Dendritic cell treated with granulocyte-macrophage colony-stimulating factor and Interleukin-4, amounts not matched to agents 40 ng/mL and 50 ng/mL, for 4 days (primary cell): ENCODE measurements at regions not wholly inside any gene's neighbourhood (a gene's known extent, or its start where the extent isn't known, plus 50 kb on each side); places are given as distances from the start of the nearest gene placed in this dataset.
"Not testable (repeated sequence)": the region's sequence is repeated elsewhere in the genome, so short reads cannot be mapped to it uniquely, and the experiment has no call there.

Experiments used
- H3K27ac Mint-ChIP-seq: one replicate; pipeline ENCODE4 v1.8.0; 2022; ENCODE audit warnings: mild to moderate bottlenecking, mixed read lengths
- H3K27me3 Mint-ChIP-seq: one replicate; pipeline ENCODE4 v1.8.0; 2022; ENCODE audit warnings: mild to moderate bottlenecking, mixed read lengths
- H3K36me3 Mint-ChIP-seq: one replicate; pipeline ENCODE4 v1.8.0; 2022; ENCODE audit warnings: low read depth, mixed read lengths
- H3K4me1 Mint-ChIP-seq: one replicate; pipeline ENCODE4 v1.8.0; 2022; ENCODE audit warnings: low read depth, mixed read lengths
- H3K4me3 Mint-ChIP-seq: one replicate; pipeline ENCODE4 v1.8.0; 2022; ENCODE audit warnings: mild to moderate bottlenecking, moderate library complexity, mixed read lengths
- H3K9me3 Mint-ChIP-seq: one replicate; pipeline ENCODE4 v1.8.0; 2022; ENCODE audit warnings: mixed read lengths
- intact Hi-C: fragments of 100-400 bp; cut with micrococcal nuclease; formaldehyde crosslinking; loops from one replicate; pipeline ENCODE4 v1.15.0; 2022

- no peaks in the 10 kb centered on the region for H3K9me3 Mint-ChIP-seq
- H3K27me3 Mint-ChIP-seq: no peaks in the 10 kb centered on the region
- H3K4me1 Mint-ChIP-seq: peaks cover 30% of the 10 kb centered on the region
- intact Hi-C loops: loop anchor here (10.0 kb wide), 1 partner anchor 65 kb away; no protein-coding TSS in a partner anchor
- H3K36me3 Mint-ChIP-seq: peaks cover 88% of the 10 kb centered on the region
- H3K27ac Mint-ChIP-seq: no peak overlapping the region
- H3K4me3 Mint-ChIP-seq: no peak overlapping the region
These were observed 428.0 kb upstream of the AMELY start for GRCh38 chrY:7339391-7340087.

GRCh38 chrY:7336023-7336873, 424.7 kb upstream of the AMELY start:
- Mint-ChIP-seq H3K27me3 (no peaks in the 10 kb centered on the region), H3K4me1 (peaks cover 15% of the 10 kb centered on the region), H3K36me3 (peaks cover 87% of the 10 kb centered on the region), H3K4me3 (no peak overlapping the region), H3K9me3 (no peaks in the 10 kb centered on the region), H3K27ac (no peak overlapping the region)
- intact Hi-C loops: loop anchor here (10.0 kb wide), 1 partner anchor 61 kb away; no protein-coding TSS in a partner anchor

- no peak overlapping the region for H3K4me3 Mint-ChIP-seq
- H3K27ac Mint-ChIP-seq: no peak overlapping the region
- no peaks in the 10 kb centered on the region for H3K9me3 Mint-ChIP-seq
- no peaks in the 10 kb centered on the region for H3K27me3 Mint-ChIP-seq
- intact Hi-C loops: loop anchor here (10.0 kb wide), 1 partner anchor 60 kb away; no protein-coding TSS in a partner anchor
- peaks cover 87% of the 10 kb centered on the region for H3K36me3 Mint-ChIP-seq
- peaks cover 15% of the 10 kb centered on the region for H3K4me1 Mint-ChIP-seq
These were observed 422.9 kb upstream of the AMELY start for GRCh38 chrY:7334449-7334848.

- peaks cover 83% of the 10 kb centered on the region for H3K36me3 Mint-ChIP-seq
- no peaks in the 10 kb centered on the region for H3K4me1 Mint-ChIP-seq
- H3K4me3 Mint-ChIP-seq: no peak overlapping the region
- H3K9me3 Mint-ChIP-seq: no peaks in the 10 kb centered on the region
- H3K27ac Mint-ChIP-seq: peak overlapping the region; percentile 31
- intact Hi-C loops: no loop called here
- H3K27me3 Mint-ChIP-seq: no peaks in the 10 kb centered on the region
These were observed 415.0 kb upstream of the AMELY start for GRCh38 chrY:7326296-7327246.

GRCh38 chrY:7325531-7325930, 414.0 kb upstream of the AMELY start:
- intact Hi-C loops: no loop called here

GRCh38 chrY:7320751-7321150, 409.2 kb upstream of the AMELY start:
- Mint-ChIP-seq H3K27ac (no peak overlapping the region), H3K4me1 (peaks cover 25% of the 10 kb centered on the region), H3K27me3 (no peaks in the 10 kb centered on the region), H3K4me3 (no peak overlapping the region), H3K36me3 (peaks cover 83% of the 10 kb centered on the region), H3K9me3 (no peaks in the 10 kb centered on the region)
- intact Hi-C loops: no loop called here

More at GRCh38 chrY:7325531-7325930, 414.0 kb upstream of the AMELY start:
- Mint-ChIP-seq H3K4me3 (no peak overlapping the region), H3K27me3 (no peaks in the 10 kb centered on the region), H3K36me3 (peaks cover 88% of the 10 kb centered on the region), H3K4me1 (no peaks in the 10 kb centered on the region), H3K9me3 (no peaks in the 10 kb centered on the region), H3K27ac (no peak overlapping the region)

GRCh38 chrY:7320171-7320570, 408.6 kb upstream of the AMELY start:
- peaks cover 82% of the 10 kb centered on the region for H3K36me3 Mint-ChIP-seq
- H3K27ac Mint-ChIP-seq, H3K27me3 Mint-ChIP-seq, intact Hi-C loops, H3K4me3 Mint-ChIP-seq, H3K9me3 Mint-ChIP-seq: not testable (repeated sequence)
- peaks cover 25% of the 10 kb centered on the region for H3K4me1 Mint-ChIP-seq

- no peaks in the 10 kb centered on the region for H3K9me3 Mint-ChIP-seq
- H3K27ac Mint-ChIP-seq: no peak overlapping the region
- peaks cover 82% of the 10 kb centered on the region for H3K36me3 Mint-ChIP-seq
- no peak overlapping the region for H3K4me3 Mint-ChIP-seq
- H3K27me3 Mint-ChIP-seq: no peaks in the 10 kb centered on the region
- peaks cover 35% of the 10 kb centered on the region for H3K4me1 Mint-ChIP-seq
- intact Hi-C loops: no loop called here
These were observed 406.6 kb upstream of the AMELY start for GRCh38 chrY:7318122-7318521.

GRCh38 chrY:7317571-7317970, 406.0 kb upstream of the AMELY start:
- peak overlapping the region; percentile 70 for H3K27ac Mint-ChIP-seq
- intact Hi-C loops: no loop called here
- H3K36me3 Mint-ChIP-seq: peaks cover 82% of the 10 kb centered on the region
- no peaks in the 10 kb centered on the region for H3K9me3 Mint-ChIP-seq
- H3K27me3 Mint-ChIP-seq: no peaks in the 10 kb centered on the region
- peak overlapping the region; percentile 30 for H3K4me3 Mint-ChIP-seq
- H3K4me1 Mint-ChIP-seq: peaks cover 36% of the 10 kb centered on the region

GRCh38 chrY:7310482-7311269, 399.1 kb upstream of the AMELY start:
- no peaks in the 10 kb centered on the region for H3K9me3 Mint-ChIP-seq
- intact Hi-C loops: no loop called here
- no peaks in the 10 kb centered on the region for H3K27me3 Mint-ChIP-seq
- H3K36me3 Mint-ChIP-seq: peaks cover 87% of the 10 kb centered on the region
- peak overlapping the region; percentile 4 for H3K27ac Mint-ChIP-seq
- peaks cover 31% of the 10 kb centered on the region for H3K4me1 Mint-ChIP-seq
- no peak overlapping the region for H3K4me3 Mint-ChIP-seq

- H3K36me3 Mint-ChIP-seq: peaks cover 89% of the 10 kb centered on the region
- no peaks in the 10 kb centered on the region for H3K27me3 Mint-ChIP-seq
- intact Hi-C loops: no loop called here
These were observed 397.3 kb upstream of the AMELY start for GRCh38 chrY:7308816-7309215.

GRCh38 chrY:7302306-7302705, 390.8 kb upstream of the AMELY start:
- Mint-ChIP-seq H3K9me3 (no peaks in the 10 kb centered on the region), H3K4me1 (peaks cover 31% of the 10 kb centered on the region), H3K36me3 (peaks cover 72% of the 10 kb centered on the region), H3K4me3 (no peak overlapping the region), H3K27me3 (no peaks in the 10 kb centered on the region), H3K27ac (peak overlapping the region; percentile 61)
- intact Hi-C loops: no loop called here

More at GRCh38 chrY:7308816-7309215, 397.3 kb upstream of the AMELY start:
- H3K4me1 Mint-ChIP-seq: peaks cover 30% of the 10 kb centered on the region
- H3K9me3 Mint-ChIP-seq: no peaks in the 10 kb centered on the region
- H3K27ac Mint-ChIP-seq: no peak overlapping the region
- H3K4me3 Mint-ChIP-seq: no peak overlapping the region

GRCh38 chrY:7299960-7300359, 388.4 kb upstream of the AMELY start:
- no peaks in the 10 kb centered on the region for H3K27me3 Mint-ChIP-seq
- peaks cover 31% of the 10 kb centered on the region for H3K4me1 Mint-ChIP-seq
- H3K9me3 Mint-ChIP-seq: no peaks in the 10 kb centered on the region
- peaks cover 56% of the 10 kb centered on the region for H3K36me3 Mint-ChIP-seq
- no peak overlapping the region for H3K4me3 Mint-ChIP-seq
- intact Hi-C loops: no loop called here
- H3K27ac Mint-ChIP-seq: peak overlapping the region; percentile 46
